ENCODE measurements at regions not wholly inside any gene's neighbourhood (a gene's known extent, or its start where the extent isn't known, plus 50 kb on each side); places are given as distances from the start of the nearest gene placed in this dataset.

DNA sequence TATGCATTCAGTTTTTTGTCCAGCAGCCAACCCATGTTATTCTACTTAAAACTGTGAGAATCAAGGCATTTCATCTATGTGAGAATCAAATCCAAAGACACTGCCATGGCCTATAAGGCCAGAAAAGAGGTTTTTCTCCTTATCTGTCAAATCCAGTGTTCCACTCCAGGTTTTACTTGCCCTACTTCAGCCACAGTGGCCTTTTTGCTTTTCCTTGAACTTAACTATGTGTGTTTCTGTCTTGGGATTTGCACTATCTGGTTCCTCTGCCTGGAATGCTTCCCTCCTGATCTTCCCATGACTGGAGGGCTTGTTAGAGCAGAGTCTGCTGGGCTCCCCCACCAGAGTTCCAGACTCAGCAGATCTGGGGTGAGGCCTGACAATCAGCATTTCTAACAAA is 113.1 kb upstream of the DOK5 start:
- DNase-seq (ENCODE audit: low read depth): no peak

GRCh38 chr20:54364365-54364764 is 111.0 kb upstream of the DOK5 start:
- no peak for DNase-seq (ENCODE audit: low read depth)

DNA sequence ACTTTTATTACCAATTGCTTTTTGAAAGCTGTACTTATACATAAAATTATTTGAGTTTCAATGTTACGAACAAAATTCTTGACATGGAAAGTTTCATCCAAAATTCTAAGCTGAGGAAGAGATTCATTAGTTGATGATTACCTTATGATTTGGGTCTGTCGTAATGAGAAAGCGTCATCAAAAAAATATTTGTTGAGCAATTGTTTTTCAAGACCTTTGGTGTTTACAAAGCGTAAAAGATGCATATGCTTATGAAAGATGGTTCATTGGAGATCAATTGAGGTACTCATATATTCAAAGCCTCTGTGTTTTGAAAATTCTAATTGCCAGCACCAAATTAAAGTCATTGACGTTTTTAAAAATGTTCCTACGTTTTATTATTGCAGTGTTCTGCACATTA is 110.5 kb upstream of the DOK5 start:
- no peak for DNase-seq (ENCODE audit: low read depth)

DNA sequence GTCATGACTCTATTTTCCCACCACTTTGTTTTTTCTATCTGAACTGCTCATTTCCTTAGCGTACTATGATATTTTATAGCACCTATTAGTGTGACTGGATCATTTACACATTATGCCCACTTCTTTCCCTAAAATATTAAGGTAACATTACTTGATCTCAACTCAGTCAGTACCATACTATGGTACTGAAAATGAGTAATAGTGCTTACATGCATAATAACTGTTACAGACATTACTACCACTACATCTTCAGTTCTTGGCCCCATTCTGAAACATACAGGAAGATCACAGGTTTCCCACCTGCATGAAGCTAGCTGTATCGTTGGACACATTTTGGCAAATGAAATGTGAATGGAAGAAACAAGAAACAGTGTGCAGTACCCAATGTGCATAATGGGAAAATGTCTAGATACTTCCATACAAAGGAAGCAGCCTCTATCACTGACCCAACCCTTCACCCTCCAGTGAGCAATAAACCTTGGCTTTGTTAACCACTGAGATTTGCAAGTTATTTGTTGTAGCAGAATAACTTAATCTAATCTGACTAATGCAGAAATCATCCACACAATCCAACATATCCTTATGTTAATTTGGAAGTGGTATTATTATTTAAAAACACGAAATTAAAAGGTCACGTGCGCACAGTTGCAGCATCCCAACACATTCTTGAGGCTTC is 108.6 kb upstream of the DOK5 start:
- DNase-seq (ENCODE audit: low read depth): no peak

DNA sequence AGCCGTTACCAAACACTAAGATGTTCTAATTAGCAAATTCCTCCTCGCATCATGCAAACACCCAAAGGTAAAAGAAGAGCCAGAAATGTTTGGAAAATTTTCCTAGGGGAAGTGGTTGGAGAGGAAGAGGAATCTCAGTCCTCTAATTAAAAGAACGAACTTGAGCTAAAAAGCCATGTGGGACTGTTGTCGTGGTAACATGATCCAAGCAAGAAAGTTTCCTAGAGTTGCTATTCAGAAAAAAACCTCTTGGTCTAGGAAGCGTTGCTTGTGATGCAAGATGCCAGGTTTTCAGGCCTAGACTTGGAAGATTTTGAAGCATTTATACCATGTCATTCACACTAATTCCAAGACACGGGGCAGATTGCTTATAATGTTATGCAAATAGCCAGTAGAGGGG is 106.8 kb upstream of the DOK5 start:
- peak; percentile 17 for DNase-seq (ENCODE audit: low read depth)

DNA sequence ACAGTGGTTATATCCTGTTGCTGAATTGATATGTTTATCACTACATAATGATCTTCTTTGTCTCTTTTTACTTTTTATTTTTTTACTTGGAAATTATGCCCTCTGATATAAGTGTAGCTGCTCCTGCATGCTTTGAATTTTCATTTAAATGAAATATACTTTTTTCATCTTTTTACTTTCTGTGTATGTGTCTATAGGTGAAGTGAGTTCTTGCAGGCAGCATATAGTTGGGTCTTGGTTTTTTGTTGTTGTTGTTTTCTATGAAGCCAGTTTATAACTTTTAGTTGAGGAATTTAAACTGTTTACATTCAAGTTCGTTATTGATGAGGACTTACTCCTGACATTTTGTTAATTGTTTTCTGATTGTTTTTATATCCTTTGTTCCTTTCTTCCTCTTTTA is 103.1 kb upstream of the DOK5 start:
- DNase-seq (ENCODE audit: low read depth): no peak

DNA sequence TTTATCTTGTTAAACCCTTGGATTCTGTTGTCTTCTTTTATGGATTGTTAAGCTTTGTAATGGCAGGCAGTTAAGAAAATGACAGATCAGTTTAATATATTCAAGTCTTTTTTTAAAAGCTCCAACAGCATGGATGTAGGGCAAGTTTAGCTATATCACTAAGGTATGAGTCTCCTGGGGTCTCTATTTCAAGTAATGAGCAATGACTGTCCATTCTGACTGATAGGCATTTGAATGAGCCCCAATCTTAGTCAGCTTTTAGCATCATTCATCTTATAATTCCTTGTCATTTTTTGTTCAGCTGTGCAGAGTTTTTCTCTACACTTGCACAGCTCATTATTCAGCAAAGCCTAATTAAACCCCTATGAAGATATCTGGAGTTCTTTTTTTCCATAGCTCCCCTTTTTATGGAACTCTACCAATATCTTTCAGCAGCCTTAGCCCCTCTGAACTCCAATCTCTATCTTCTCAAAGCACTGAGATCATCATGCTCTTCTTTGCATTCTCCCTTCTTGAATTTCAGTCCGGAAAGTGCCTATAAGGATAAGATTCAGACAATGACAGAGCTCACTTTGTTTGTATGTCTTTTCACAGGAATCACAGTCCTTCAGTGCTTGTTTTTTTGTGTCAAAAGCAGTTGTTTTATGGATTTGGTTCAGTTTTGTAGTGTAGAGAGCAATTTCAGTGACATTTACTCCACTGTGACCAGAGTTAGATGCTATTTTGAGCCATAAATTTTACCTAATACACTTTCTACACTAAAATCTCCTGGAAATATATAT is 97.2 kb upstream of the DOK5 start:
- DNase-seq (ENCODE audit: low read depth): no peak

GRCh38 chr20:54379893-54380584 is 95.4 kb upstream of the DOK5 start:
- no peak for DNase-seq (ENCODE audit: low read depth)

DNA sequence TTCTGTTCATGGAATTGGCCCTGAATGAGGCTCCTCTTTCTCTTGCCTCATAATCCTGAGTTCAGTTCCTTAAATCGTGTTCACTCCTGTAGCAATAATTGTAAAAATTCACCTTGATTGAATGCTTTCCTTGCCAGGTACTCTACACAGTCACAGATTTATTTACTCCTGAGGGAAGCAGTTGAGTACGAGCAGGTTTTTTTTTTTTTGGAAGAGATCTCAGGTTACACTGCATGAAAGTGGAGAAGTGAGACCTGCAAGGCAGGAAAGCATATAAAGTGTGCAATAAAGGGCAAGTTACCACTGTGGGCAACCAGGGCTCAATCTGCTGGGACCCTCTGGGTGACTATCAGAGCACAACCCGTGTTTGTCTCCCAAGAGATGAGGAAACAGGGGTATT is 93.0 kb upstream of the DOK5 start:
- DNase-seq (ENCODE audit: low read depth): no peak

DNA sequence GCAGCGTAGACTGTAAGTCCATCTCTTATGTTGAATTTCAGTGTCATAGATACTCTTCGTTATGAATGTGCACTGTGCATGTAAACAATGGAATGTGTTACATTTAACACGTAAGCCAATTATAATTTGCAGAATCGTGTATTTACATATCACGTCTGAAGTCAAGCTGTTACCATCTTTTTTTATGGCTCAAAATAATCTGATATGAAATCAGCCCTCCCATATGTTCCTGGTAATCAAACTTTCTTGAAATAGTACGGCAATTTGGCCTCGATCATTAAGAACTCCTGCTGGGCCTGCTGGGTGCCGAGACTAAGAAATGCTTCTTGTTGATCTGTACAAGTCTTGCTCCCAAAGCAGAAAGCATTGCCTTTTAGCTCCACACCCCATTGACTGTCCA is 89.6 kb upstream of the DOK5 start:
- DNase-seq (ENCODE audit: low read depth): no peak

- no peak for DNase-seq (ENCODE audit: low read depth)
Measured at GRCh38 chr20:54389596-54390280, 85.7 kb upstream of the DOK5 start.

DNA sequence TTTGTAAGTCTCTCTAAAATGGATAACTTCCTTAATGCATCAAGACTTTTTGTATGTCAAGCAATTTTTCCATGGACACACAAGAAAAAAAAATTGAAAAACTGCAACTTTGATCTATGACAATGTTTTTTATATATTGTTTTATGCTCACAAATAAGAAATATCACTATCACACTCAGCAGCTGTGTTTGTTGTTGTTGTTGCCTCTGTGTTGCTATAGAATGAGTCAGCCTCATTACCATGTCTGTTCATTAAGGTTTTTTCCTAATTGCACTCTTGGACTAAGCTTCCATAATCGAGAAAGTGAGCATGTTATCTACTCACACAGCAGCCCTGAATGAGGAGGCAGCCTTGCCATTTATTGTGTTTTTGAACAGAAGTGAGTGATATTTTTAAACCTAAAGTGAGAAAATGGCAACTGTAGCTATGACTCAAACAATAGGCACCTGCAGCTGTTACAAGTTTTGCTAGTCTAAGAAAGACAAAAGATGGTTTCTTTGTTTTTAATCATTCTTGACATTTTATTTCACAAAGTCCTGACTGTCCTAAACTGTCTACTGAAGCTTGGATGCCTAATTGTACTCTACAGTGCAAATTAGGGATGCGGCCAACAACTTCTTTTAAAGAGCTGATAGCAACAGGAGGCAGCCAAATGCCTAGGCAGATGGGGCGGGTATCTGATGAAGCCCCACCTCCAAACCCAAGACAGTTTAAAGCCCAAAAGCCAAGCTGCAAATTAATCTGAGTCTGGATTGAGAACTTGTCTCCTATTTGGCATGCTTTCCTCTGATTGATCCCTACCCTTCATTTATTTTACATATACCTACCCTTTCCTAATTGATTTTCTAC is 77.9 kb upstream of the DOK5 start:
- DNase-seq (ENCODE audit: low read depth): no peak

- DNase-seq (ENCODE audit: low read depth): no peak
Measured at GRCh38 chr20:54398814-54399213, 76.6 kb upstream of the DOK5 start.

DNA sequence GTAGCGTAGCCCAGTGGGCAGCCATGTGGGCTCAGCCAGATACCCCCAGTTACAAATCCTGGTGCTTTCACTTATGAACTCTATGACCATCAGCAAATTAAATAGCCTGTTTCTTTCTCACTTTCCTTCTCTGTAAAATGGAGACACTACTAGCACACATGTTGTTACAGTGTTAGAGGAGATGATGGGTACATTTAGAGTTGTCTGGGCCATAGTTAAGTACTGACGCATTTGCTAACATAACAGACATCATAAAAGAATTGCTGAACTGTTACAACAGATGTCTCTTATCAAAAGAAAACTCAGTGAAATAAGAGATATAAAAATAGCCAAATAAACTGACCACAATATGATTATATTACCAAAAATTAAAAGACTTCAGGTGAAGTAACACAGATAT is 69.9 kb upstream of the DOK5 start:
- no peak for DNase-seq (ENCODE audit: low read depth)

GRCh38 chr20:54407459-54407858 is 67.9 kb upstream of the DOK5 start:
- no peak for DNase-seq (ENCODE audit: low read depth)

DNA sequence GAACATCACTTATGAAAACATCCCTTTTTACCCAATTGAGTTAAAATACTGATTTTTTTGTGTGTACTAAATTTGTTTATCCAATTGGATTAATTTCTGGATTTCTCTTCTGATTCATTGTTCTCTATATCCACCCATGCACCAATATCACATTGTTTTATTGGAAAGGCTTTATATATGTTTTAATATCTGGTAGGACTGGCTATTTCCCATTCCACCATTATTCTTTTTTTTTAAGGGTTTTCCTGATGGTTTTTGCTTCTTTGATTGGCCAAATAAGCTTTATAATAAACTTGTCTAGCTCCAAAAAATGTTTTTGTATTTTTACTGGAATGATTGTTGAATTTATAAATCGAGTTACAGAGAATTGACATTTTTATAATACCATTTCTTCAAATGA is 59.4 kb upstream of the DOK5 start:
- DNase-seq (ENCODE audit: low read depth): no peak

- no peak for DNase-seq (ENCODE audit: low read depth)
Measured at GRCh38 chr20:54416770-54417169, 58.6 kb upstream of the DOK5 start.

- no peak for DNase-seq (ENCODE audit: low read depth)
Measured at GRCh38 chr20:54419531-54419930, 55.9 kb upstream of the DOK5 start.

Data from RPMI7951 (cell line).